ENCODE measurements at regions not wholly inside any gene's neighbourhood (a gene's known extent, or its start where the extent isn't known, plus 50 kb on each side); places are given as distances from the start of the nearest gene placed in this dataset.

DNA sequence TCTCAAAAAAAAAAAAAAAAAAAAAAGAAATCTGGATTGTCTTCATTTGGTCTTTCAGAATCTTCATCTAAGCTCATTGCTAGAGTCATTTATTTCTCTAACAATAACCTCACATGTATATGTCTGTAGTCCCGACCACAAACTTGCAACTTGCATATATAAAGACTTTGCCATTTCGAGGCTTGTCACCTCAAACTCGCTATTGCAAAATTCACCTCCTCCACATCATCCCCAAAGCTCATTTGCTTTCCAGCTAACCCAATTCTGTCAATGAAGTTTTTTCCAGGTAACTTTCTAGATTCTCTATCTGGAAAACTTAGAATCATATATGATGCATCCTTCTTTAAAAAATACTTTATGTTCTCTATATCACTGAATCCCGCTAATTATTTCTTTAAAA, 393.2 kb upstream of the ATXN7L3B start:
- no peak for TF ChIP-seq CTCF (IDR thresholded peaks at IDR 0.05)
- no peak for TF ChIP-seq POLR2A (IDR thresholded peaks at IDR 0.05)
